GM21825 (cell line): ENCODE measurements at regions not wholly inside any gene's neighbourhood (a gene's known extent, or its start where the extent isn't known, plus 50 kb on each side); places are given as distances from the start of the nearest gene placed in this dataset.
"Not testable (repeated sequence)": the region's sequence is repeated elsewhere in the genome, so short reads cannot be mapped to it uniquely, and the experiment has no call there.

Source experiments
- ATAC-seq: cut with Tn5 transposase; IDR thresholded peaks from one replicate; pipeline ENCODE4 v1.9.1; 2021; ENCODE audit warnings: mild to moderate bottlenecking, moderate library complexity; ENCODE audit not compliant: unreplicated experiment

GRCh38 chr12:66768293-66768692 lies 89.4 kb upstream of the GRIP1 start:
- no peak for ATAC-seq

- no peak for ATAC-seq
Observed at GRCh38 chr12:66774929-66775328, 96.1 kb upstream of the GRIP1 start.

DNA sequence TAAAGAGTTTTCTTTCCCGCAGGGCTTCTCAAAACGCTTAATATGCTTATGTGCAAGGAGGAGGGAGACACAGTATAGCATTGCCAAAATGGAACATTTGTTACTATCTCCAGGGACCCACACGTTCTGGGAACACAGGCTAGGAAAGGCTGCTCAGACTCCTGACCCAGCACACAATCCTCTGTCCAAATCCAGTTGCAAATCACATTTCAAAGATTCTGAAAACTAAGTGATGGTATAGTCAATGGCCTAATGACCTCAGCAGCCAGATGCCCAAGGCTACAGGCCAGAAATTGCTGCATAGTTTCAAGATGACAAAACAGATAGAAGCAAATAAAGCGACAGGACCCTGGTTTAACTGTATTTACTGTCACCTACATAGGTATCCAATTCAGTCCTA lies 97.0 kb upstream of the GRIP1 start:
- ATAC-seq = no peak

- ATAC-seq = peak; percentile 89
Observed at GRCh38 chr12:66776974-66777373, 98.1 kb upstream of the GRIP1 start.

- no peak for ATAC-seq
Observed at GRCh38 chr12:66779466-66779865, 100.6 kb upstream of the GRIP1 start.

DNA sequence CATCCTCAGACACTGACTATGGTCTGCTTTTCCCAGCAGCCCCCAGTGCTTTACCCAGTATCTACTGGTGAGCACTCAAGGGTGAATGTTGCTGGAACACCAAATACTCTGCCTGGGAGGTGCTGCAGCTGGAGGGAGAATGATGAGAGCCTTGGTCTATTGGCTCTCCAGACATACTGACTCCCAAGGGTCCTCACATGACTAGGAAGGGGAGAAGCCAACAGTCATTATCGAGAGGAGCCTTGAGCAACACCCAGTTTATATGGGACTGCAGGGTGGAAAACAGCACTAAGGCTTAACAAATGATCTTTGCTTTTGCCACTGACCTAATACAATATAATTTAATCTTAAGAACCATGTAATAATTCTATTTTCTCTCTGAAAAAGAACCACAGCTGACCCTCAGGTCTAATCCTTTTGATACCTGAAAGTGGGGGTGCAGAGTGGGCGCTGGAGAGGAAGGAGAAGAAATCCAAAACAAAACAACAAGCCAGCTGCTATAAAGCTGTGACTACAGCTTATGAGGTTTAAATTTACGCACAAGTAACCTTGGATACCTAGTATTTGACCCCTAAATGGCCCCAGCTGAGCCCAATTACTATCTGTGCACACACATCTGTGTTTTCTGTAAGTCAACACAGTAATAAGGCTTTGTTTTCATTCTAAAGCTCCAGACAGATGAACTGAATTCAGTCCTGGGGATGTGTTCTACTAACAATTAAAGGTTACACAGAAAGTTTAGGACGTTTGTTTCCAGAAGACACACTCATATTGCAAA lies 107.8 kb upstream of the GRIP1 start:
- no peak for ATAC-seq

- no peak for ATAC-seq
Observed at GRCh38 chr12:66799551-66799950, 120.7 kb upstream of the GRIP1 start.

- ATAC-seq = no peak
Observed at GRCh38 chr12:66800046-66800445, 121.2 kb upstream of the GRIP1 start.

DNA sequence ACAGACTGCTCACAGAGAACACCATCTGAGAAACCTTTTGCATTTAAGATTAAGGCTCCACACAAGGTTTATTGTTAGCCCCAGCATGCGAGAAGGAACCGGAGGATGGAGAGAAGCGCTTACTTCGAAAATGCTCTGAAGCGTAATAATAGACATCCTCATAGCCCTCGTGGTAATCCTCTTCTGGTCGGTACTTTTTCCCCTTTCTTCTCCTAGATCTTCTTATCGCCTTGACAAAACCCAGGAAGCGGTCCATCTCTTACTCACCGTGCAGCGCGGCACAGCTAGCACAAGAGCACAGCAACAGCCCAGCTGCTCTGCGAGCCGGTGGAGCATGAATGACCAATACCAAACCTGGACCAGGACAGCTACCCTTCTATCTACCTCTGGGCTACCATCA lies 125.1 kb upstream of the GRIP1 start:
- no peak for ATAC-seq

DNA sequence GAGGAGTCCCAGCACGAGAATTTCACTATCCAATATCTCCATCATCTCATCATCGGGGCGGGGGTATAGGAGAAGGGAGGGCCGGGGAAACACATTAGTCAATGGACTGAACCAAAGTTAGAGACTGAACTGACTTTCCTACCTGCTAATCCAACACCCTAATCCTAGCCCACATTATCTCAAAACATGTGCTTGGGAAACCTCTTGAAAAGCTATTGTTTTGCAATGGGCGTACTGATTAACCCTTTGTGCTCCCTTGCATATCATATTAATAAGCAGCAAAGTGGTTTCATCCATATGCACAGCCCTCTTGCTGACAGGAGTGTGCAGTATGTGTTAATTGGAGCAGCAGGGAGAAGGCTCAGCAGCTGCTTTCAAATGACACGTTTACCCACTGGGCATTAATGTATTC lies 125.7 kb upstream of the GRIP1 start:
- ATAC-seq = no peak

- no peak for ATAC-seq
Observed at GRCh38 chr12:66808606-66809005, 129.7 kb upstream of the GRIP1 start.

DNA sequence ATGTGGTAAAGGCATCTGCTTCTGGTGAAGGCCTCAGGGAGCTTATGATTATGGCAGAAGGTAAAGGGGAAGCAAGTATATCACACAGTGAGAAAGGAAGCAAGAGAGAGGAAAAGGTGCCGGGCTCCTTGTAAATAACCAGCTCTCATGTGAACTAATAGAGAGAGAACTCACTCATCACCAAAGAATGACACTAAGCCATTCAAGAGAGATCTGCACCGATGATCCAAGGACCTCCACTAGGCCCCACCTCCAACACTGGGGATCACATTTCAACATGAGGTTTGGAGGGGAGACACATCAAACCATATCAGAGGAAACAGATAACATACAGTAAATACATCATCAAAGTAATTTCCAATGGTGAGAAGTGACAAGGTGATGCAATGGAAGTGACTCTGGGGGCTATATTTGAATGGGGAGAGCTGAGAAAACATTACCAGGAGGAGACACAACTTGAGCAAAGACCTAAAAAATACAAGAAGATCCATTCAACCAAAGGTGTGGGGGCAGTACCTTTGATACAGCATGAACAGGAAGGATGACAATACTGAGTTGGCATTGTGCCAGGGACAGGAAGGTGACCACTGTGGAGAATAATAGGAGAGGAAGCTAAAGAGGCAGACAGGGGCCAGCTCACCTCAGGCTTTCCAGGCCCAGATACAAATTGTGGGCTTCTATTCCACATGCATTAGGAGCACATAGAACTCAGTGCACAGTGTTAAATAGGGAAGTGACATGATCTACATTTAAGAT lies 134.4 kb upstream of the GRIP1 start:
- ATAC-seq = no peak

GRCh38 chr12:66819587-66819986 lies 140.7 kb upstream of the GRIP1 start:
- ATAC-seq = no peak

GRCh38 chr12:66822961-66823360 lies 144.1 kb upstream of the GRIP1 start:
- no peak for ATAC-seq

GRCh38 chr12:66823857-66824570 lies 145.1 kb upstream of the GRIP1 start:
- no peak for ATAC-seq

- ATAC-seq = not testable (repeated sequence)
Observed at GRCh38 chr12:66825921-66826320, 147.0 kb upstream of the GRIP1 start.

DNA sequence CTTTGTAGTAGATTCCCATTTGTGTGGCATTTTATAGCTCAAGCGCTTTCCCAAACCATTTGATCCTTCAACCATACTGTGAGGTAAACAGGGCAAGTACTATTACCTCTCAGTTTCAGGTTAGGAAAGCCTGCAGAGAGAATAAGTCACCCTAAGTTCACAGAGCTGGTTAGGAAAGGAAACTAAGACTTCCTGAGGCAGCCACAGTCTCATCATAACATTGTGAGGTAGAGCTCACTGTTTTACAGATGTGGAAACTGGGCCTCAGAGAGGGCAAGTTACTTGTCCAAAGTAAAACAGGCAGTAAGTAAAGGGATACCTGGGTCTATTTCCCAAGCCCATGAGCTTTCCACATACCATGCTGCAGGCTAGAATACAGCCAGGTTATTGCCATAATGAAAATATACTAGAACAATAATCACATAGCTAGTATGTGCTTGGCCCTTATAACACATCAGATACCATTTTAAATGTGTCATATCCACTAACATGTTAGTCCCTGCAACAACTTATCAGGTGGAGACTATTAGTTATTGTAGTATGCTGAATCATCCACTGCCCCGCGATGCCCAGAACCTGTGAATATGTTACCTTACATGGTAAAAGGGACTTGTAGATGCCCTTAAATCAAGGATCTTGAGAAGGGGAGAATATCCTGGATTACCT lies 150.9 kb upstream of the GRIP1 start:
- ATAC-seq = no peak

DNA sequence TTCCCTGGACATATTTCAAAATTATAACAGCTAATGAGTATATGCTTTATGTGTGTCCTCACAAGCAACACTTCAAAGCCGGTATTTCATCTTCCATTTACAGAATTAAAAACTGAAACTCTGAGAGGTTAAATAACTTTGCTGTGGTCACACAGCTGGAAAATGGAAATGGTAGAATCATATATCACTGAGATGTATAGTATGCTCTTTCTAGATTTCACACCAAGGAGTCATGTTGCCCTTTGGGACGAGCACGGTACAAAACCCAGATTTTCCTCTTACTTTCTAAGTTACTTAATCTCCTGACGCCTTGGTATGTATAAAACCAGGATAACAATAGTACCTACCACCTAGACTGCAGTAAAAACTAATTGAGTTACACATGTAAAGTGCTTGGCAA lies 152.6 kb upstream of the GRIP1 start:
- no peak for ATAC-seq

GRCh38 chr12:66832997-66833396 lies 154.1 kb upstream of the GRIP1 start:
- no peak for ATAC-seq

GRCh38 chr12:66836623-66837310 lies 157.9 kb upstream of the GRIP1 start:
- ATAC-seq = no peak

GRCh38 chr12:66837311-66837627 lies 158.4 kb upstream of the GRIP1 start:
- no peak for ATAC-seq
